NCI-H1092 treated with DMSO at 0.1 percent for 48 hours (cell line): ENCODE measurements at regions not wholly inside any gene's neighbourhood (a gene's known extent, or its start where the extent isn't known, plus 50 kb on each side); places are given as distances from the start of the nearest gene placed in this dataset.
"Not testable (repeated sequence)": the region's sequence is repeated elsewhere in the genome, so short reads cannot be mapped to it uniquely, and the experiment has no call there.

Experiments used
- DNase-seq: peaks from one replicate; lab custom pipeline; 2025; lab: John Stamatoyannopoulos, UW

DNA sequence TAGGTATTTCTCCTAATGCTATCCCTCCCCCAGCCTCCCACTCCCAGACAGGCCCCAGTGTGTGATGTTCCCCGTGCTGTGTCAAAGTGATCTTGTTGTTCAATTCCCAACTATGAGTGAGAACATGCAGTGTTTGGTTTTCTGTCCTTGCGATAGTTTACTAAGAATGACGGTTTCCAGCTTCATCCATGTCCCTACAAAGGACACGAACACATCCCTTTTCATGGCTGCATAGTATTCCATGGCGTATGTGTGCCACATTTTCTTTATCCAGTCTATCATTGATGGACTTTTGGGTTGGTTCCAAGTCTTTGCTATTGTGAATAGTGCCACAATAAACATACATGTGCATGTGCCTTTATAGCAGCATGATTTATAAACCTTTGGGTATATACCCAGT lies 999.3 kb upstream of the ZEB2 start:
- DNase-seq: not testable (repeated sequence)

DNA sequence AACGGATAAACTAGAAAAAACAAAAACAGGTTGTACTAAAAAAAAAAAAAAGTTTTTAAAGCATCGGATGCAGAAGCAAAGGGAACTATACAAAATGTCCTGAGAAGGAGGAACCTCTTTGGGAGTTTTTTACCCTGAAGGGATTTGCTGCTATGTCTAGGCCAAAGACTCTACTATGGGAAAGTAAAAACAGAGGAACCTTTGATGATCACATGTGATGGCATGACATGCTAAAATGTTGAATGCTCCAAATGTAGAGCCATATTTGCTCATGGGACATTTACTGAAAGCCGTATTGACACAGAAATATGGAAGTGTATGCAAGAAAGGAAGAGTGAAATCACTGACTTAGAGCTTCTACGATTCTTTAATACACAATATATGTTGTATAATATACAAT lies 992.0 kb upstream of the ZEB2 start:
- no peak for DNase-seq

DNA sequence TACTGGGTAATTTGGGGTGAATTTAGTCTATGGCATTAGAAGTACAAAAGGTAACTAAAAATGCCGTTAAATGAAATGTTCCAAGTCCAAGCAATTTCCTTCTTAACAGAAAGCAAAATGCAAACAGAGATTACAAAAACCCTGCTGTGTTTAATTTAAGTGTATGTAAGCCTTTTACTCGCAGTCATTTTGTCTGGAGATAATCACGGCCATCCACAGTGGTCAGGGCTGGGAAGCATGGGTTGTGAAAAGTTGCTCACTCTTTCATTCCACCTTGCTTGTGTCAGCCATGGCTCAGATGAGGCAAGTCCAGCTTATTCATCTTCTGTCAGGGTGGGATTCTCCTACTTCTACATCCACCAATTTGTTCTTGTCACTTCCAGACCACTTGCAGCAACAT lies 983.6 kb upstream of the ZEB2 start:
- DNase-seq: no peak

GRCh38 chr2:145501920-145502319 lies 982.0 kb upstream of the ZEB2 start:
- DNase-seq: no peak

- no peak for DNase-seq
Observed at GRCh38 chr2:145495590-145495989, 975.7 kb upstream of the ZEB2 start.

DNA sequence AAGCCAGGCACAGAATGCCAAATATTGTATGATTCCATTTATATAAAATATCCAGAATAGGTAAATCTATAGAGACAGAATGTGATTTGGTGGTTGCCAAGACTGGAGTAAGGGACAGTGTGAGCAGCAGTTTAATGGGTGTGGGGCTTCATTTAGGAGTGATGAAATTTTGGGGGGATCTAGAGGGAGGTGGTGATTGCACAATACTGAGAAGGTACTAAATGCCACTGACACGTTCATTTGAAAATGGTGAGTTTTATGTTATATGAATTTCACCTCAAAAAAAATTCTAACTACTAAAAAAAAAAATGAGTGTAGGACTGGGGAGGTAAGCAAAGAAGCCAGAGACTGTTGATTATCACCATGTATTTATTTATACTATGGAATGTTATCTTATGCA lies 974.5 kb upstream of the ZEB2 start:
- DNase-seq: no peak

- DNase-seq: no peak
Observed at GRCh38 chr2:145488571-145488970, 968.7 kb upstream of the ZEB2 start.

DNA sequence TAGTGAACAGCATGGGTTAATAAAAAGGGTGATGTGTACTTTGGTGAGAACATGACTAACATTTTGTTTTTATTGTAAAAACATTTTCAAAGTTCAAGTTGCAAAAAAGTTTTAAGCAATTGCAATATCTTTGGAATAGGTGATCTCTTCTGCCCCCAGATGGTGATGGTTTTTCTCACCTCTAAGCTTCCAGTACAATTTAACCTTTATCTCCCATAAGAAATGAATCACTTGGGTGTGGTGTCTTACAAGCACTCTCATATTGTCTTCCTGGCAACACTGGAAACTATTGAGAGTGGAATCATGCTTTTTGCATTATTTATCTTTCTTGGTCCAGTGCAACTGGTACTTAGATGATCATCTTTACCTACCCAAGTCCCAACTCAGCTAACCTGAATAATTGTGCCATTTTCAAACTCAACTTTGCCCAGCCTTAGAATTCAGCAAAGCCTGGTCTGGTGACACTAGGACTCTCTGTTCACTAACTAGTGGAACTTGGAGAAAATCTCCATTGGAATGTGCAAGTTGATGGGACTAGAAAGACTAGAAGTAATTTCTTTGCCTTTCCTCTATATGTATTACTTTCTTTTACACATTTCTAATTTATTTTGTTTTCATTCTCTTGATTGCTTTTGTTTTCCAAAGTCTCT lies 964.7 kb upstream of the ZEB2 start:
- no peak for DNase-seq

DNA sequence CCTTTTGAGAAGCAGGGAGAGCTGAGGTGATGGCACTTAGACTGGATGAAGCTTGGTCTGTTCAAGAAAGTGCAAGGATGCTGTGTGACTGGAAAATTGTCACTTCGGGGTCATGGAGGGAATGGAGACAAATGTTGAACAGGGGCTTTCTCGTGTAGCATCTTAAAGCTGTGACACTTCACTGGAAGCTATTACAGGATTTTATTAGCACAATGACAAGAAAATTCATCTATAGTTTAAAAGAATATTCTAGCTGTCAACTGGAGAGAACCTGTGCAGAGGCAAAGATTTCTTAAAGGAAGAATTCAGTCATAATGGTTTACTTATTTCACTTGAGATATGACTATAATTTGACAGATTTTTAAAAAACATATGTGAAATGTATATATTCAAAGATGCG lies 963.9 kb upstream of the ZEB2 start:
- no peak for DNase-seq

DNA sequence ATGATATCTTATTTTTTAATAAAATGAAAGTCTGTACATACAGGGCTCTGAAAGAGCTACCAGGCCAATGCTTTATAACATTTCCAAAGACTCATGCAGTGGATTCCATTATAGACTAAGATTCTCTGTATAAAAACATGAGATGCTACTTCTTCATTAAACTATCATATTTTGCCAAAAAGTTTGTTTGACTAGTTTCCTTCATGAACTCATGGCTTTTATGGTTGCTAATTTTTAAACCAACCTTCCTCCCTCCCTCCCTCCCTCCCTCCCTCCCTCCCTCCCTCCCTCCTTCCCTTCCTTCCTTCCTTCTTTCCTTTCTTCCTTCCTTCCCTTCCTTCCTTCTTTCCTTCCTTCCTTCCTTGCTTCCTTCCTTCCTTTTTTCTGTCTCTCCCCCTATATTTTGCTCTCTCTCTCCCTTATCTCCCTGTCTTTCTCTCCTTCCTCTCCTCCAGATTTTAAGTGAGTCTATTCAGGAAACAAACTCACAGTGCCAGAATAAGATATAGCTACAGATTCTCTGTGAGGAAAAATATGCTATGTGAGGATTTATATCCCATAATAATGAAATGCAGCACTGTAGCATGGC lies 961.5 kb upstream of the ZEB2 start:
- DNase-seq: no peak

DNA sequence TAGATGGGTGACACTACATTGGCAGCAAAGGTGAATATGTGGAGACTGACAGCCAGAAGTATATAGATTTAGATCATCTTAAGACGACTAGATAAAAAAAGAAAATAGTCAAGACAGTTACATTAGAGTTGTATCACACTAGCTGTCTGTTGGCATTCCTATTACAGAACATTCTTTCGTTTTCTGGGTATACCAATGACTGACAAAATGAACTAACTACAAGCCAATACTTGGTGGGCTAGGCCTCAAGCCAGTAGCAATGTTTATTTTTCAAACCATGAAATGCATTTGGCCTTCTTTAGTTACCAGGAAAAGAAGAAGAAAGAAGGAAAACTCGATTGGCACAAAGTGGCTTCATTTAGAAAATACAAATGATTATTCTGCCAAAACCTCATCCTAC lies 944.9 kb upstream of the ZEB2 start:
- no peak for DNase-seq

DNA sequence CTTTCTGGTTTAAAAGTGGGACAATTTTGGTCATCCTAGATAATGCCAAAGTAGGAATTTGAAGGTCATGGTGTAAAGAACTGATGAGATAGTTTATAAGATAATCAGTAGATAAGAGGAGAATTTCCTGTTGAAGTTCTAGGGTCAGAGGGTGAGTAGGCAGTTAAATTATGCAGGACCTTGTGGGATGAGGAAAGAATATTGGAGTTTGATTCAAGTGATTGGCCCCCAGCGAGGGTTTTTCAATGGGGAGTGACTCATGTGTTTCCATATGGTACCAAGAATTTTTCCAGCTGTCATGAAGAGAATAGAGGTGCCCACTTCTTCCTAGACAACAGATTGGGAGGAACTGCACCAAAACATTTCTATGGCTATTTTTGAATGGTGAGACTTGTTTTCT lies 940.2 kb upstream of the ZEB2 start:
- DNase-seq: no peak

DNA sequence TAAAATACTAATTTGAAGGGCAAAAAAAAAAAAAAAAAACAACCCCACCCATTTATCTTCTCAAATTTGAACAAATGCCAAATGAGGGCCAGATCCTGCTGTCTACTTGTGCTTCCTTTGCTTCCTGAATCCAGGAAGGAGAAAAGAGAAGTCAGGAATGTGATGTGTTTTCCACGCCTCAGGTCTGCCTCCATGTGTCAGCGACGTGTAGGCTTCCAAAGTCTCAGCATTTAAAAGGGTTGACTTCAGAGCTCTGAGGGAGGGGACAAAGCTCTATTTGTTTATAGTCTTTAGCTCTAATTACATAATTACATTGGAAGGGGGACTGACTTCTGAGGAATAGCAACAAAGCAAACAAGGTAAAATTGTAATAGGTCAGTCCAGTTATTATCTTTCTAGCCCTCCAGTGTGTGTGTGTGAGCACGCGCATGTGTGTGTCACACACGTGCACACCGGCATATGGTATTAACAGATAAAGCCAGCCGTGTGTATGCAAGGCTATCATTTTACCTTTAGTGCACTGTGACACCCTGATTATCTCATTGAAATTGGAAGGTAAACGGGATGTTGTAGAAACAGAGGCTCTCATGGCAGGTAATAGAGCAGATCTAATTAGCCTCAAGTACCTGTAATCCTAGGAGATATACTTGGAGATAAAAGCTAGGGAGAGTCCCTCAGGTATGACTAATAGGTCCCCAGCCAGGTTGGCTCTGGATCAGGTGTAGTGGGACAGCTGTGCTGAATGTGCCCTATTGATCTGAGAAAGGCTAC lies 911.4 kb upstream of the ZEB2 start:
- peak; percentile 98 for DNase-seq

GRCh38 chr2:145423809-145424208 lies 903.9 kb upstream of the ZEB2 start:
- no peak for DNase-seq

- no peak for DNase-seq
Observed at GRCh38 chr2:145422576-145422975, 902.7 kb upstream of the ZEB2 start.

DNA sequence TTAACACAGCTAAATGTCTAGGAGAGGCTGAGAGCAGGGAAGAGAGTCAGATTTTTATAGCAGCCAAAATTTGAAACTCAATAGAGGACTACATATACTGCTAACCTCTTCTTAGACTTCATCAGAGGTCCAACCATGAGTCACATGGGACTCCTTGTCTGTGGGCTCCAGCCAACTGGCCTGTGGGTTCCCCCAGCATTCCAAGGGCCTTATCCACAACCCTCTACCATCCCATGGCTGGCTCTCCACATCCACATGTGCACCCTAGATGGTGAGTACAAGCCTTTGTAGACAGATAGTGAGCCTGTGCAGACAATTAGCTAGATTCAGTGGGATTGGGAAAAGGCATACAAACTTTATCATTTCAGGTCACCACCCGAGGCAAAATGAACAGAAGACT lies 901.9 kb upstream of the ZEB2 start:
- no peak for DNase-seq

DNA sequence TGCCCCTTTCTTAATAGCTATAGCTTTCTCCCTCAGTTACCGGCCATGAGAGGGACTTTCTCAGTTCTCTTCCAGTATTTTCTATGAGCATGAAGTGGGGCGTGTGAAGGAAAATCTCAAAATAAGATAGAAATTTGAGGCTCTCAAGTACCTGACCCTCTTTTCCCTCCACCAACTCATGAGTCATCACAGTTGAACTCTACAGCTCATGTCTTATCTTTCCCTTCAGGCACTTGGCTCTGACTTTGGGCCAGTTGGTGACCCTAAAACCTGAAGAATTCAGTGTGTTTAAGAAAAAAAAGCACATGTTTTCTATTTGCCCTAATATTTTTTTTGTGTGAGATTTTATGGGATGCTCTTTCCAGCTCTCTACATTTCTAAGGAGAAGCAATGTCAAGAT lies 896.7 kb upstream of the ZEB2 start:
- DNase-seq: no peak

GRCh38 chr2:145415151-145415550 lies 895.2 kb upstream of the ZEB2 start:
- no peak for DNase-seq

- DNase-seq: no peak
Observed at GRCh38 chr2:145413261-145414030, 893.5 kb upstream of the ZEB2 start.

DNA sequence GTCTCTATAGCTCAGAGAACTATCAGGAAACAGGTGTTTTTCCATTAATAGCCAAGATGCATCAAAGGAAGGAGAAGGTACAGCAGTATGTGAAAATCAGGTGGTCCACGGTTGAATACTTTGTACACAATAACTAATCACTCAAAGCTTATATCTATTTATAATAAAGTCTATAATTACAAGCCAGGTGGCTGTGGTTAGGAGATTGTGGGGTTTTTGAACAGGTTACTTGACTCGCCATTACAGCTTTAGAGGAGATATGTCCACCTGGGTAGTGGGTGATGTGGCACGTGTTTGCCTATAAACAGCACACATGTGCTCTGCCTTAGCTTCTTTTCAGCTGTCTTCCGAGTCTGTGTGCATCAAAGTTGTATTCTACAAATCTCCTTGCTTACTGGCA lies 892.2 kb upstream of the ZEB2 start:
- no peak for DNase-seq

DNA sequence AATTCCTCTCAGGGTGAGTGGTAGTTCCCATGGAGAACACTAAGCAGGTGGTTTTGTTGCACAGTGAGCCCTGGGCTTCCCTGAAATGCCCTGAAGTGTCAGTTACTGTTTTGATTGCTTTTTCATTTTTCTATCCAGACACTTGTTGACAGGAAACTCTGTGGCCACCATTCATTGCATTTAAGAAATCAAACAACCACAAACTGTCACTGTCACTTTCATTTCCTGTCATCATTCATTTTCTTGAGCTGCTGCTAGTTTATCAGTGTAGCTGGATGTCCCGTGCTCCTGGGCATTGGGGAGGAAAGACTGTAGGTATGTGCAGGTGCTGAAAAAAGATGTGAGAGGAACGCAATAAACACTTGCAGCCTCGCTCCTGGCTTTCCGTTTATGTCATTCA lies 891.6 kb upstream of the ZEB2 start:
- no peak for DNase-seq

DNA sequence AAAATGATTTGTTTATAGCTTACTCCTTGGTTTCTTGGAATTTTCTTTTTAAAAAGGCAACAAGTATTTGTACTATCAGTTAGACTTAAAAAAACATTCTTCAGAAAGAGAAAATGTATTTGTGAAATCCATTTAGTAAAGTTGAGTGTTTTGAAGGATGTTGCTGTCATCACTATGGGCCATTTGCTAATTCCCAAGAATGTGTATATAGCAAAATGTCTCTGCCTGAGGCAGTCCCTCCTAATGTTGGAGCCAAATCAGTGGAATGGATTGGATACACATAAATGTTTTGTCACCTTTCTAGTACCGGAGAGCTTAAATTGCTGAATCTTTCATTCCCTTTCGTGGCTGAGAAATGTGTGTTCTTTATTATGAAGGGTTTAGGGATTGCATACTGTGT lies 890.2 kb upstream of the ZEB2 start:
- DNase-seq: no peak

GRCh38 chr2:145408980-145409379 lies 889.1 kb upstream of the ZEB2 start:
- DNase-seq: no peak
